ENCODE measurements at regions not wholly inside any gene's neighbourhood (a gene's known extent, or its start where the extent isn't known, plus 50 kb on each side); places are given as distances from the start of the nearest gene placed in this dataset.

GRCh38 chr4:73690051-73690738, 50.2 kb upstream of the CXCL8 start:
- TF ChIP-seq, protein P1, sequence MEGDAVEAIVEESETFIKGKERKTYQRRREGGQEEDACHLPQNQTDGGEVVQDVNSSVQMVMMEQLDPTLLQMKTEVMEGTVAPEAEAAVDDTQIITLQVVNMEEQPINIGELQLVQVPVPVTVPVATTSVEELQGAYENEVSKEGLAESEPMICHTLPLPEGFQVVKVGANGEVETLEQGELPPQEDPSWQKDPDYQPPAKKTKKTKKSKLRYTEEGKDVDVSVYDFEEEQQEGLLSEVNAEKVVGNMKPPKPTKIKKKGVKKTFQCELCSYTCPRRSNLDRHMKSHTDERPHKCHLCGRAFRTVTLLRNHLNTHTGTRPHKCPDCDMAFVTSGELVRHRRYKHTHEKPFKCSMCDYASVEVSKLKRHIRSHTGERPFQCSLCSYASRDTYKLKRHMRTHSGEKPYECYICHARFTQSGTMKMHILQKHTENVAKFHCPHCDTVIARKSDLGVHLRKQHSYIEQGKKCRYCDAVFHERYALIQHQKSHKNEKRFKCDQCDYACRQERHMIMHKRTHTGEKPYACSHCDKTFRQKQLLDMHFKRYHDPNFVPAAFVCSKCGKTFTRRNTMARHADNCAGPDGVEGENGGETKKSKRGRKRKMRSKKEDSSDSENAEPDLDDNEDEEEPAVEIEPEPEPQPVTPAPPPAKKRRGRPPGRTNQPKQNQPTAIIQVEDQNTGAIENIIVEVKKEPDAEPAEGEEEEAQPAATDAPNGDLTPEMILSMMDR (conservative IDR thresholded peaks at IDR 0.05; ENCODE audit: control insufficient read depth, insufficient read depth, low read depth, low read length), result no peak
- peak; percentile 86 for DNase-seq (ENCODE audit: low read depth)
- H3K4me3 ChIP-seq (ENCODE audit: control insufficient read depth, low read depth, low read length), result no peak overlapping the region
